GM12878 (cell line): ENCODE measurements at regions not wholly inside any gene's neighbourhood (a gene's known extent, or its start where the extent isn't known, plus 50 kb on each side); places are given as distances from the start of the nearest gene placed in this dataset.

ENCODE experiments used
- ATAC-seq: fragments of 200-7000 bp; cut with Tn5 transposase; 3 replicates; pipeline ENCODE4 v1.9.1; 2020; ENCODE audit warnings: mild to moderate bottlenecking, moderate library complexity
- BruUV-seq: library from RNA; stranded (reverse); fragments of 400-500 nt; replicated peaks from 2 replicates; lab custom pipeline; 2021; lab: Mats Ljungman, UMichigan
- CTCF ChIA-PET: fragments of 300-600 bp; sonication (Branson Sonifier 250); formaldehyde crosslinking; extraction: SDS; loops from one replicate; lab custom pipeline; 2021; ENCODE audit warnings: inconsistent platforms; lab: Yijun Ruan, JAX
- POLR2A ChIA-PET: fragments of 350-600 bp; formaldehyde crosslinking; extraction: SDS; loops from one replicate; lab custom pipeline; 2021; ENCODE audit warnings: inconsistent platforms; lab: Charles Lee
- RAD21 ChIA-PET: fragments of 300-600 bp; sonication (Branson Sonifier 250); formaldehyde crosslinking; loops from one replicate; lab custom pipeline; 2023; ENCODE audit warnings: antibody characterized with exemption; ENCODE audit not compliant: unreplicated experiment; lab: Charles Lee
- SMC1A ChIA-PET: fragments of 300-600 bp; sonication (Branson Sonifier 250); formaldehyde crosslinking; loops from one replicate; lab custom pipeline; 2023; ENCODE audit not compliant: unreplicated experiment, uncharacterized antibody; lab: Charles Lee
- DNase-seq: peaks from one replicate; pipeline ENCODE4 v3.0.0-alpha.2; 2011; ENCODE audit warnings: low read depth, low spot score
- FAIRE-seq: peaks from 3 replicates; lab custom pipeline; 2011; peaks lifted over from hg19 to GRCh38; lab: Jason Lieb, UNC
- H2AFZ ChIP-seq: 2 replicates; pipeline ENCODE4 v1.6.0; 2011; ENCODE audit warnings: low read depth, low read length, control low read depth; ENCODE audit not compliant: control insufficient read depth
- H3K27ac ChIP-seq: 2 replicates; pipeline ENCODE4 v1.5.1; 2011; ENCODE audit warnings: control low read depth; ENCODE audit not compliant: control insufficient read depth, insufficient read depth
- H3K27me3 ChIP-seq, 2 experiments: replicated peaks in 1 of 2; 2 replicates each; pipeline versions ENCODE4 v1.6.0 to v1.6.1; 2011; ENCODE audit warnings: low read length in 1 of 2; ENCODE audit not compliant: control insufficient read depth in 2 of 2, insufficient read depth in 2 of 2
- H3K36me3 ChIP-seq, 2 experiments: 2 replicates each; pipeline ENCODE4 v1.5.1; 2011; ENCODE audit warnings: low read length in 1 of 2; ENCODE audit not compliant: control insufficient read depth in 2 of 2, insufficient read depth in 2 of 2
- H3K4me1 ChIP-seq: 2 replicates; pipeline ENCODE4 v1.6.1; 2011; ENCODE audit warnings: mild to moderate bottlenecking, low read length, moderate library complexity, mixed read lengths; ENCODE audit not compliant: control insufficient read depth, insufficient read depth
- H3K4me2 ChIP-seq: 2 replicates; pipeline ENCODE4 v1.6.0; 2011; ENCODE audit warnings: control low read depth; ENCODE audit not compliant: control insufficient read depth, insufficient read depth
- H3K4me3 ChIP-seq: fragments of 200-600 bp; sonication (generic); 2 replicates; pipeline ENCODE4 v1.5.1; 2016
- H3K79me2 ChIP-seq: 2 replicates; pipeline ENCODE4 v1.6.0; 2011; ENCODE audit warnings: low read length; ENCODE audit not compliant: control insufficient read depth, insufficient read depth
- H3K9ac ChIP-seq: 2 replicates; pipeline ENCODE4 v1.8.0; 2011; ENCODE audit warnings: low read length, control low read depth, mixed read lengths; ENCODE audit not compliant: control insufficient read depth, insufficient read depth
- H3K9me3 ChIP-seq: replicated peaks from 3 replicates; pipeline ENCODE4 v1.5.1; 2011; ENCODE audit warnings: mild to moderate bottlenecking, low read length; ENCODE audit not compliant: control insufficient read depth, insufficient read depth
- H4K20me1 ChIP-seq: 2 replicates; pipeline ENCODE4 v1.6.0; 2011; ENCODE audit not compliant: control insufficient read depth, insufficient read depth
- ATF3 ChIP-seq: IDR thresholded peaks from 2 replicates; pipeline ENCODE4 v1.6.1; 2011; ENCODE audit warnings: low read depth, mild to moderate bottlenecking, low read length, moderate library complexity, borderline replicate concordance; ENCODE audit errors: extremely low read depth
- EGR1 ChIP-seq, 2 experiments: IDR thresholded peaks; 1 replicate in 1 of 2; 2 replicates in 1 of 2; pipeline ENCODE4 v1.6.1; 2011 to 2012; ENCODE audit warnings: low read depth in 2 of 2, low read length in 2 of 2, borderline replicate concordance in 1 of 2, mild to moderate bottlenecking in 1 of 2, moderate library complexity in 1 of 2
- HCFC1 ChIP-seq: fragments of 150-350 bp; IDR thresholded peaks from 2 replicates; pipeline ENCODE4 v1.6.1; 2014; ENCODE audit warnings: low read length
- HDAC6 ChIP-seq: fragments of 200-600 bp; sonication (generic); IDR thresholded peaks from one replicate; pipeline ENCODE4 v1.8.0; 2017; ENCODE audit warnings: antibody characterized with exemption; ENCODE audit not compliant: unreplicated experiment
- KLF5 ChIP-seq: fragments of 450-650 bp; IDR thresholded peaks from 2 replicates; pipeline ENCODE4 v1.6.1; 2014; ENCODE audit warnings: mild to moderate bottlenecking; ENCODE audit not compliant: partially characterized antibody
- MTA2 ChIP-seq: fragments of 450-650 bp; IDR thresholded peaks from 2 replicates; pipeline ENCODE4 v1.6.1; 2016; ENCODE audit warnings: low read depth, mild to moderate bottlenecking, moderate library complexity
- MXI1 ChIP-seq: fragments of 150-350 bp; IDR thresholded peaks from 2 replicates; pipeline ENCODE4 v1.6.1; 2011; ENCODE audit warnings: low read depth, mild to moderate bottlenecking, inconsistent platforms, low read length, improper control_type of control experiment
- NFXL1 ChIP-seq: fragments of 450-650 bp; IDR thresholded peaks from 2 replicates; pipeline ENCODE4 v1.6.1; 2017; ENCODE audit warnings: antibody characterized with exemption, mild to moderate bottlenecking, borderline replicate concordance
- RELA ChIP-seq: fragments of 450-650 bp; IDR thresholded peaks from 2 replicates; pipeline ENCODE4 v1.8.0; 2014; ENCODE audit warnings: borderline replicate concordance; ENCODE audit not compliant: partially characterized antibody
- STAT1 ChIP-seq: fragments of 450-650 bp; conservative IDR thresholded peaks from 2 replicates; pipeline ENCODE4 v1.6.1; 2014; ENCODE audit warnings: antibody characterized with exemption, mild to moderate bottlenecking
- TBL1XR1 ChIP-seq: IDR thresholded peaks from 2 replicates; pipeline ENCODE4 v1.6.1; 2012; ENCODE audit warnings: low read depth, low read length, improper control_type of control experiment
- USF2 ChIP-seq: IDR thresholded peaks from 2 replicates; pipeline ENCODE4 v1.6.1; 2011; ENCODE audit warnings: low read depth, low read length, improper control_type of control experiment, borderline replicate concordance
- ZBED1 ChIP-seq: IDR thresholded peaks from 2 replicates; pipeline ENCODE4 v1.6.1; 2016; ENCODE audit warnings: borderline replicate concordance
- ZNF207 ChIP-seq: fragments of 450-650 bp; IDR thresholded peaks from 2 replicates; pipeline ENCODE4 v1.6.1; 2014; ENCODE audit warnings: antibody characterized with exemption, mild to moderate bottlenecking, borderline replicate concordance
- ZNF384 ChIP-seq: IDR thresholded peaks from 2 replicates; pipeline ENCODE4 v1.6.1; 2012; ENCODE audit warnings: low read depth, mild to moderate bottlenecking, low read length, improper control_type of control experiment, borderline replicate concordance
- ZNF622 ChIP-seq: fragments of 450-650 bp; IDR thresholded peaks from 2 replicates; pipeline ENCODE4 v1.6.1; 2017; ENCODE audit warnings: mild to moderate bottlenecking, inconsistent platforms
- WGBS: methylation state at CpG from one replicate; pipeline ENCODE4 v1.1.6; 2016; ENCODE audit warnings: low lambda C conversion rate; ENCODE audit not compliant: insufficient replicate concordance, insufficient coverage; ENCODE audit errors: missing lambda C conversion rate; 5-methylcytosine and 5-hydroxymethylcytosine counted together
- in situ Hi-C: fragments of 300-500 bp; cut with MboI; formaldehyde crosslinking; loops from 9 replicates; pipeline ENCODE4 v1.14.3; 2018; ENCODE audit warnings: mixed read lengths
- intact Hi-C: fragments of 100-400 bp; cut with micrococcal nuclease; formaldehyde crosslinking; loops from one replicate; pipeline ENCODE4 v1.14.2; 2022; ENCODE audit not compliant: unreplicated experiment

GRCh38 chr4:122227202-122227601 is 75.1 kb downstream of the BLTP1 start:
- Histone ChIP-seq H3K27me3 (no peaks in the 10 kb centered on the region), H3K4me1 (no peaks in the 10 kb centered on the region), H3K9ac (no peak overlapping the region), H3K4me3 (no peak overlapping the region), H3K9me3 (no peaks in the 10 kb centered on the region), H4K20me1 (no peaks in the 10 kb centered on the region), H3K36me3 (0 out of 4 replicates have a peak, but pooled peaks cover 0 to 3% of the 10 kb centered on the region in 2 experiments), H2AFZ (no peak overlapping the region), H3K4me2 (no peak overlapping the region), H3K79me2 (no peaks in the 10 kb centered on the region), H3K27ac (no peak overlapping the region)
- ATAC-seq (no peak), FAIRE-seq (no peak), DNase-seq (no peak)
- TF ChIP-seq ATF3 (no peak), HCFC1 (no peak)
- intact Hi-C loops: no loop called here
- in situ Hi-C loops: no loop called here
- no TSS peak for BruUV-seq
- CTCF ChIA-PET: no interaction called here
- RAD21 ChIA-PET: no interaction called here
- SMC1A ChIA-PET: no interaction called here
- WGBS: 95% methylated on average over 2 of the region's 2 CpGs
- POLR2A ChIA-PET: interaction anchor here (0.7 kb wide), 1 partner anchor 550 kb away, joined by 5 read pairs; no protein-coding TSS in a partner anchor

GRCh38 chr4:122229857-122230256 is 77.7 kb downstream of the BLTP1 start:
- ChIA-PET CTCF (no interaction called here), SMC1A (no interaction called here)

More at GRCh38 chr4:122229857-122230256, 77.7 kb downstream of the BLTP1 start:
- FAIRE-seq: no peak
- no peak overlapping the region for H3K9ac ChIP-seq
- in situ Hi-C loops: no loop called here
- H3K4me1 ChIP-seq: no peaks in the 10 kb centered on the region
- BruUV-seq: no TSS peak
- POLR2A ChIA-PET: no interaction called here
- no peak overlapping the region for H3K27ac ChIP-seq
- intact Hi-C loops: no loop called here
- no peak overlapping the region for H3K4me2 ChIP-seq
- no peak for ATAC-seq
- WGBS: 97% methylated on average over 3 of the region's 3 CpGs
- no peaks in the 10 kb centered on the region for H4K20me1 ChIP-seq
- no peak overlapping the region for H2AFZ ChIP-seq
- H3K79me2 ChIP-seq: no peaks in the 10 kb centered on the region
- no peak overlapping the region for H3K4me3 ChIP-seq
- TF ChIP-seq STAT1 (no peak), NFXL1 (no peak), MTA2 (no peak), EGR1 (IDR thresholded peaks at IDR 0.05; ENCODE audit: borderline replicate concordance in 1 of 2, low read depth in 2 of 2, low read length in 2 of 2) (no peak), ZNF622 (no peak), MXI1 (no peak), USF2 (no peak), ZNF384 (no peak), KLF5 (no peak), TBL1XR1 (no peak), ZBED1 (no peak), ZNF207 (no peak), HDAC6 (no peak), RELA (no peak)
- TF ChIP-seq, all 136 proteins: peak for 0
- no peak for DNase-seq
- RAD21 ChIA-PET: no interaction called here
- Histone ChIP-seq H3K9me3 (no peaks in the 10 kb centered on the region), H3K36me3 (no peaks in the 10 kb centered on the region), H3K27me3 (no peaks in the 10 kb centered on the region)
